CD14-positive monocyte (primary cell): ENCODE measurements at regions not wholly inside any gene's neighbourhood (a gene's known extent, or its start where the extent isn't known, plus 50 kb on each side); places are given as distances from the start of the nearest gene placed in this dataset.

Source experiments
- DNase-seq, 3 donors: peaks; one replicate each; pipeline ENCODE4 v3.0.0-alpha.2; 2011 to 2022
- H2AFZ ChIP-seq: 2 replicates; pipeline ENCODE4 v1.6.0; 2012; ENCODE audit warnings: mild to moderate bottlenecking, low read depth, low read length, inconsistent platforms; ENCODE audit not compliant: insufficient read depth, poor library complexity, severe bottlenecking
- H3K27ac ChIP-seq, 2 donors: 1 replicate in 1 of 2; 2 replicates in 1 of 2; pipeline ENCODE4 v1.5.1; 2012 to 2013; ENCODE audit warnings: low read length in 2 of 2, control low read depth in 1 of 2, inconsistent platforms in 1 of 2, low read depth in 1 of 2, mild to moderate bottlenecking in 1 of 2
- H3K27me3 ChIP-seq, 2 donors: one replicate each; pipeline versions ENCODE4 v1.6.0 to v1.6.1; 2011 to 2013; ENCODE audit warnings: low read length in 2 of 2; ENCODE audit not compliant: control insufficient read depth in 2 of 2, insufficient read depth in 2 of 2
- H3K36me3 ChIP-seq, 2 donors: replicated peaks in 1 of 2; 1 replicate in 1 of 2; 2 replicates in 1 of 2; pipeline versions ENCODE4 v1.5.1 to v1.6.1; 2012 to 2013; ENCODE audit warnings: low read length in 2 of 2, control low read depth in 1 of 2, inconsistent platforms in 1 of 2, mild to moderate bottlenecking in 1 of 2; ENCODE audit not compliant: insufficient read depth in 2 of 2, control insufficient read depth in 1 of 2
- H3K4me1 ChIP-seq, 2 donors: 1 replicate in 1 of 2; 2 replicates in 1 of 2; pipeline versions ENCODE4 v1.5.1 to v1.6.1; 2012 to 2013; ENCODE audit warnings: low read length in 2 of 2, control low read depth in 1 of 2, inconsistent platforms in 1 of 2, mild to moderate bottlenecking in 1 of 2, moderate library complexity in 1 of 2; ENCODE audit not compliant: insufficient read depth in 2 of 2, control insufficient read depth in 1 of 2
- H3K4me2 ChIP-seq: replicated peaks from 2 replicates; pipeline ENCODE3; 2012; ENCODE audit warnings: low read length, moderate library complexity, mild to moderate bottlenecking; ENCODE audit not compliant: poor library complexity, severe bottlenecking; ENCODE audit errors: extremely low read depth
- H3K4me3 ChIP-seq, 3 experiments: fragments of 200-600 bp in 1 of 3; sonication (generic) in 1 of 3; replicated peaks in 1 of 3; 1 replicate in 2 of 3; 2 replicates in 1 of 3; pipeline ENCODE4 v1.5.1; 2011 to 2013; ENCODE audit warnings: low read length in 3 of 3, mild to moderate bottlenecking in 3 of 3, control low read depth in 2 of 3, low read depth in 2 of 3, inconsistent platforms in 1 of 3, moderate library complexity in 1 of 3
- H3K79me2 ChIP-seq: 2 replicates; pipeline ENCODE4 v1.6.0; 2012; ENCODE audit warnings: mild to moderate bottlenecking, control low read depth, inconsistent platforms, low read length, moderate library complexity; ENCODE audit not compliant: insufficient read depth
- H3K9ac ChIP-seq: 2 replicates; pipeline ENCODE4 v1.6.0; 2017; ENCODE audit warnings: low read length, mild to moderate bottlenecking; ENCODE audit not compliant: insufficient read depth, poor library complexity, severe bottlenecking
- H3K9me3 ChIP-seq, 2 donors: replicated peaks in 1 of 2; 1 replicate in 1 of 2; 2 replicates in 1 of 2; pipeline versions ENCODE4 v1.5.1 to v1.6.1; 2012 to 2013; ENCODE audit warnings: low read length in 2 of 2, control low read depth in 1 of 2; ENCODE audit not compliant: control insufficient read depth in 1 of 2, insufficient read depth in 1 of 2
- H4K20me1 ChIP-seq: 2 replicates; pipeline ENCODE4 v1.6.0; 2012; ENCODE audit warnings: mild to moderate bottlenecking, low read length, control low read depth, moderate library complexity; ENCODE audit not compliant: insufficient read depth
- H3K27ac Mint-ChIP-seq, 7 donors: one replicate each; pipeline ENCODE4 v1.8.0; 2020; ENCODE audit warnings: mild to moderate bottlenecking in 7 of 7, mixed read lengths in 7 of 7, moderate library complexity in 6 of 7, inconsistent platforms in 2 of 7
- H3K27me3 Mint-ChIP-seq, 3 donors: one replicate each; pipeline ENCODE4 v1.8.0; 2021 to 2022; ENCODE audit warnings: low read depth in 3 of 3, mild to moderate bottlenecking in 3 of 3, mixed read lengths in 3 of 3, moderate library complexity in 3 of 3, inconsistent platforms in 1 of 3
- H3K36me3 Mint-ChIP-seq, 2 donors: one replicate each; pipeline ENCODE4 v1.8.0; 2020; ENCODE audit warnings: mixed read lengths in 2 of 2, inconsistent platforms in 1 of 2, mild to moderate bottlenecking in 1 of 2
- H3K4me1 Mint-ChIP-seq: one replicate; pipeline ENCODE4 v1.8.0; 2020; ENCODE audit warnings: mild to moderate bottlenecking, mixed read lengths
- H3K4me3 Mint-ChIP-seq, 2 donors: one replicate each; pipeline ENCODE4 v1.8.0; 2020; ENCODE audit warnings: mild to moderate bottlenecking in 2 of 2, mixed read lengths in 2 of 2, moderate library complexity in 1 of 2
- H3K9me3 Mint-ChIP-seq, 7 donors: one replicate each; pipeline ENCODE4 v1.8.0; 2020 to 2022; ENCODE audit warnings: mixed read lengths in 7 of 7, mild to moderate bottlenecking in 6 of 7, moderate library complexity in 6 of 7, inconsistent platforms in 2 of 7
- CTCF ChIP-seq: fragments of 200-600 bp; IDR thresholded peaks from one replicate; pipeline ENCODE4 v1.8.0; 2022; ENCODE audit warnings: antibody characterized with exemption, mild to moderate bottlenecking
- WGBS: methylation state at CpG from one replicate; pipeline ENCODE4 v1.1.5; 2013; ENCODE audit warnings: missing lambda C conversion rate; ENCODE audit not compliant: insufficient coverage; 5-methylcytosine and 5-hydroxymethylcytosine counted together
- intact Hi-C, 2 donors: fragments of 100-400 bp; cut with micrococcal nuclease; formaldehyde crosslinking; loops; one replicate each; pipeline versions ENCODE4 v1.15.0 to v1.15.1; 2023

- Histone ChIP-seq H4K20me1 (no peaks in the 10 kb centered on the region), H2AFZ (peak overlapping the region; percentile 1), H3K4me1 (peaks cover 31 to 35% of the 10 kb centered on the region in 2 donors), H3K9me3 (no peaks in the 10 kb centered on the region), H3K27ac (no peak overlapping the region), H3K79me2 (no peaks in the 10 kb centered on the region), H3K4me2 (no peak overlapping the region), H3K9ac (no peak overlapping the region), H3K36me3 (no peaks in the 10 kb centered on the region), H3K27me3 (no peaks in the 10 kb centered on the region), H3K4me3 (no peak overlapping the region)
- peaks cover 38% of the 10 kb centered on the region for H3K4me1 Mint-ChIP-seq
- H3K27ac Mint-ChIP-seq = peak overlapping the region in 2 of 7 donors; percentile 4 to 55
- no peaks in the 10 kb centered on the region for H3K36me3 Mint-ChIP-seq
- no peak for DNase-seq
- H3K4me3 Mint-ChIP-seq = no peak overlapping the region
- intact Hi-C loops = no loop called here
- no peaks in the 10 kb centered on the region for H3K27me3 Mint-ChIP-seq
- 84% methylated on average over 8 of the region's 10 CpGs for WGBS
- no peak for TF ChIP-seq CTCF
- H3K9me3 Mint-ChIP-seq = no peaks in the 10 kb centered on the region
Measured at GRCh38 chr10:64036321-64036930, 515.2 kb downstream of the REEP3 start.

- no peaks in the 10 kb centered on the region for H3K27me3 Mint-ChIP-seq
- WGBS = 90% methylated on average over 8 of the region's 9 CpGs
- H3K36me3 ChIP-seq = no peaks in the 10 kb centered on the region
- no peaks in the 10 kb centered on the region for H4K20me1 ChIP-seq
- intact Hi-C loops = no loop called here
- H3K27ac Mint-ChIP-seq = peak overlapping the region in 1 of 7 donors; percentile 36
- H3K9me3 Mint-ChIP-seq = no peaks in the 10 kb centered on the region
- no peak overlapping the region for H2AFZ ChIP-seq
- DNase-seq = no peak
- H3K36me3 Mint-ChIP-seq = no peaks in the 10 kb centered on the region
- H3K9me3 ChIP-seq = no peaks in the 10 kb centered on the region
- no peak for TF ChIP-seq CTCF
- peaks cover 39% of the 10 kb centered on the region for H3K4me1 Mint-ChIP-seq
- H3K4me2 ChIP-seq = no peak overlapping the region
- H3K4me3 ChIP-seq = no peak overlapping the region
- no peaks in the 10 kb centered on the region for H3K27me3 ChIP-seq
- no peaks in the 10 kb centered on the region for H3K79me2 ChIP-seq
- no peak overlapping the region for H3K27ac ChIP-seq
- H3K4me1 ChIP-seq = peaks cover 33 to 38% of the 10 kb centered on the region in 2 donors
- no peak overlapping the region for H3K9ac ChIP-seq
- H3K4me3 Mint-ChIP-seq = no peak overlapping the region
Measured at GRCh38 chr10:64037071-64037661, 516.0 kb downstream of the REEP3 start.
